ENCODE measurements at regions not wholly inside any gene's neighbourhood (a gene's known extent, or its start where the extent isn't known, plus 50 kb on each side); places are given as distances from the start of the nearest gene placed in this dataset.
"Not testable (repeated sequence)": the region's sequence is repeated elsewhere in the genome, so short reads cannot be mapped to it uniquely, and the experiment has no call there.

DNA sequence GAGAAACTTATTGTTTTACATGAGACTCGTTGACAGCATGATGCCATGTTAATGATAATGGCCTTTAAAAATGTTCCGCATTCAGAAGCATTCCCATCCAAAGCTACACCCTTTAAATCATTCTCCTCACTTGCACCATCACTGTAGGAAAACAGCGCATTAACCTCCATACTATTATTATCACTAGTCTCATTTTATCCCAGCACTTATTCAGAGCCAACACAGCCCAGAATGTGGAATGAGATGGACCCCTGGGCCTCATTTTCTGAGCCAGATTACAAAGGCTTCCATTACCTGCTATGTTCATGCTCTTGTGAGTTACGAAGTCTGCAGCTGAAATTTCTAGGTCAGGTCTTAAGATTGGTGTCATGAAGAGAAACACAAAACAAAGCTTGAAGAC lies 159.4 kb downstream of the HS3ST3A1 start:
- DNase-seq, result no peak

GRCh38 chr17:13441873-13442272 lies 159.9 kb downstream of the HS3ST3A1 start:
- no peak for DNase-seq

DNA sequence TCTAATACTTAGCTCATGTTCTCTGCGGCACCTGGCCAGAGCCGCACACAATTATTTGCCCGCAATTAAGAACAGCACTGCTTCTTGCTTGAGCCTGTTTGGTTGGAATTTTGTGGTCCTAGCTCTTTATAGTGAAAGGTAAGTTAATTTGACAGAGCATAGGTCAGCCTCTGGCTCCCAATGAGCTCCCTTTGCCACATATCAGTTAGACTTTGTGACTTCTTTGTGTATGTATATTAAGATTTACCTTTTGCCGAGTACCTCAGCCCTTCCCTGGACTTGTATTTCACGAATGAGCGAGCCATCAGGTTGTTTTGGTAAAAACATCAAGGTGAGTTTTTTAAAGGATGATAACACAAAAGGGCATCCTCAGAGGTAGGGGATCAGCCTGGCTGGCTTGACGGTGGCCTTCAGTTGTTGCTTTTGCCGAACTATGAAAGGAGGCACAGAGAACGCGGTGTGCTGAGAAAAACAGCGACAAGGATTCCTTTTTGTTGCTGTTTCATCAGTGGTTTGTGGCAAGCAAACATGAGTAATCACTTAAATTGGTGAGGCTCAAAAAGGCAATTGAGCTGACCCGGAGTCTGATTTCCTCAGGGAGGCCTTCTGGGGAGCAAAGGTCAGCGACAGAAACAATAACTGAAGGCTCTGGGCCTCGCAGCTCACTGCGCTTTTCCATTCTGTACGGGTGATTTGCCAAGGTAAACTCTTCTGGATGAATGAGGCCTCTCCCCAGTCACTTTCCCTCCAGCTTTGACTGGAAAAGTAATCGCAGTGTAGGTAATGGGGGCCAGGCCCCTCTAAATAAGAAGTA lies 163.6 kb downstream of the HS3ST3A1 start:
- DNase-seq, result no peak

DNA sequence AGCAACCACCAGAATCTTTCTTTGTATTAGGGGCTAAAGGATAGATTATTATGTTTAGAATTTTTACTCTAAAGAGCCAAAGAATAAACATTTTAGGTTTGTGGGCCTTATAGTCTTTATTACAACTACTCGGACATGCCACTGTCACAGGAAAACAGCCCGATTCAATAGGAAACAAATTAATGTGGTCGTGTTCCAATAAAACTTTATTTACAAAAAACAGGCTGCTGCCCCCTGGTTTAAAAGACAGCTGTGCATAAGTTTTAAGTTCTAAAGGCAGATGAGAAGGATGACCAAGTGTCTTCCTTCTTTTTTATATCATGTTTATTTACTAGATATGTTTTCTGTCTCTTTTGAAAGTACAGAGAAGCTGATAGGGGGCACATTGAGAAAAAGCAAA lies 166.5 kb downstream of the HS3ST3A1 start:
- DNase-seq, result no peak

DNA sequence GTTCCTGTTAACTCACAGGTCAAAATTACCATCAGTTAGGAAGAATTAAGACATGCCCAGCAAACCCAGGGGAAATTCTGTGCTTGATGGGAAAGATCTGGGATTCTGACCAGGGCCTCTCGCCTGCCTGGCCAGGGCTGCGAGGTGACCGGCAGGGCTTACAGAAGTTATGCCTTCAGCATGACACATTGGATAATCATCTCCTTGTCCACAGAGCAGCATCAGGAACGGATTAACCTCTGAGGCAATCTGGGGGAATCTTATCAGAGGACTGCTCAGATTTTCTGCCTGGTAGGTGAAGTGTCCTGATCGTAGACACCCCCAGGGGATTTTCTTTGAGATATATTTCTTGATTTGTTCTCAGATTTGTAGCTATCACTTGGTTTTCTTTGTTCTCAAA lies 172.5 kb downstream of the HS3ST3A1 start:
- no peak for DNase-seq

DNA sequence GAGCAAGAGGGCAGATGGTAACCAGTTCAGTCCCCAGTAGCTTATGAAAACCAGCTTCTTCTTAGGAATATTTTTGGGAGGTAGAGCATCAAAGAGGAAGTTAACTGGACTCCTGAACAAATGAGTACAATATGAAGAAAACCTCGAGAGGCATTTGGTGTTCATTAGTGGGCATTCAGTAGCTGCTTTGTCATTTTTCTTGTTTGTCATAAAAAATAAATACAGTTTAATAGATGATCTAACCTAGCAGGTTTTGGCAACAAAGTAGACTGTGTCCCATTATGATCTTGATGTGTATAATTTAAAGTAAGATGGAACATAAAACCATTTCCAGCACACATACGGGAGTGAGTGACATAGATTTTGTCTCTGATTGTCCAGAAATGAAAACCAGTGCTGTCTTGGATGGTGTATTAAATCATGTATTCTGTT lies 173.1 kb downstream of the HS3ST3A1 start:
- no peak for DNase-seq

DNA sequence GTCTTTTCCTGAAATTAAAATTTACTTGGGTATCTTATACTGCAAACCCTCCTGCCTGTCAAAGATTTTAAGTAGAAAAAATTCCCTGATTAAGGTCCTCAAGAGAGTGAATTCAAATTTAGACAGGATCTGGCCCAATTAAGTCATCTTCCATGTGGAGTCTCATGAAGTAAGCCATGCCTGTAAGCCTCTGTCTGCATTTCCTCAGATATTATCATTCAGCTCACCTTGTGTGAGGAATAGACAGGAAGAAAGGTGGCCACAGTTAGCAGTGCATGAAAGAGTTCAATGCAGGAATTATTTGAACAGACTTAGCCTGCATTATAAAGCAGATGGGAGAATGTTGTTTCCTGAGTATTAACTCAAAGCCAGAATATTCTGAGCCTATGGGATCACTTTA lies 174.7 kb downstream of the HS3ST3A1 start:
- DNase-seq, result no peak

- DNase-seq, result no peak
Observed at GRCh38 chr17:13425390-13425789, 176.3 kb downstream of the HS3ST3A1 start.

DNA sequence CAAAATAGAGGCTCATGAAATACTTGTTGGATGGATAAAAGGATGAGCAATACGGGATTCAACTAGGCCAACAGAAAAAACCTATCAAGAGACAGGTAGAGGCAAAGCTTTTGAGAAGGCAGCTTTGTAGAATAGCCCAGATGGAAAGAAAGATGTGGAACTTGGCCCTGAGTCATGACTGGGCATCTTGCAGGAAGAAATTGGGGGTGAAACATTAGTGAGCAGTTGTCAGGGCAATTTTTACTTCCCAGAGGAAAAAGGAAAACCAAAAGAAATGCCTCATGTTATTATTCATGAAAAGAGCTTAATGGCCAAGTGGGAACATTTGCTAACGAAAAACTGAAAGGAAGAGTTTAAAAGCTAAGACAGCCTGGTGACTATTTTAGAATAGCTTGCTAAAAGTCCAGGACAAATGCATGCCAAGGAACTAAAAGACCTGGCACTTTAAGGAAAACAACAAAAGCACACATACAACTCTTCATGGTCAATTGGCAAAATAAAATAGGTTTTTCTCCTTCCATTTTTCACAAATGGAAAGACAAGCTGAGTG lies 180.1 kb downstream of the HS3ST3A1 start:
- DNase-seq, result no peak

DNA sequence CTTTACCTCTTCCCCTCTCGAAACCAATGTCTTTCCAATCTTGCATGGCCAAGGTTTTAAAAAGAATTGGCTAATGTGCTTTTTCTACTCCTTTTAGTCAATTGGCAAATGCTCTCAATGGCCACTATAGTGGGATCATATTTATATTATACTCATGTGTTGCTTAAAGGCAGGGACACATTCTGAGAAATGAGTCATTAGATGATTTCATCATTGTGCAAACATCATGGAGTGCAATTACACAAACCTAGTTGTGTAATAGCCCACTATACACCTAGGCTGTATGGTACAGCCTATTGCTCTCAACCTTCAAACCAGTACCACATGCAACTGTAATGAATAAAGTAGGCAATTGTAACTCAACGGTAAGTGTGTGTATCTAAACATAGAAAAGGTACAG lies 180.9 kb downstream of the HS3ST3A1 start:
- no peak for DNase-seq

- no peak for DNase-seq
Observed at GRCh38 chr17:13420418-13420826, 181.3 kb downstream of the HS3ST3A1 start.

- no peak for DNase-seq
Observed at GRCh38 chr17:13419676-13420075, 182.1 kb downstream of the HS3ST3A1 start.

DNA sequence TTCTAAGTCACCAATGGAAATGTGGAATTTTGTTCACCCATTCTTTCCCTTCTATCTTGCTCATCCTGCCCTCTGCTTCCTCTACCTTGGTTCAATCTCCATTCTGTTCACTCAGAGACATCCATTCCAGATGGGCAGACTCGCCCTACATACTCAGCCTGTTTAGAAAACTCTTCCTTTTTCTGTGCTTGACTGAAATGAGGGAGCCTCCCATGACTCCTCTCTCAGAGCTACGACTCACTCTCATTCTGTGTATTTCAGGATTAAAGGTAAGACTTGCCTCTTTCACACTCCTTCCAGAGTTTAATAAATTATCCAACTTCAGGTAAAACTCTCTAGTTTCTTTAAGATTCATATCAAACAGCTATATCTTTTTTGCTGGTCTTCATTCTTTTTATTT lies 182.8 kb downstream of the HS3ST3A1 start:
- no peak for DNase-seq

DNA sequence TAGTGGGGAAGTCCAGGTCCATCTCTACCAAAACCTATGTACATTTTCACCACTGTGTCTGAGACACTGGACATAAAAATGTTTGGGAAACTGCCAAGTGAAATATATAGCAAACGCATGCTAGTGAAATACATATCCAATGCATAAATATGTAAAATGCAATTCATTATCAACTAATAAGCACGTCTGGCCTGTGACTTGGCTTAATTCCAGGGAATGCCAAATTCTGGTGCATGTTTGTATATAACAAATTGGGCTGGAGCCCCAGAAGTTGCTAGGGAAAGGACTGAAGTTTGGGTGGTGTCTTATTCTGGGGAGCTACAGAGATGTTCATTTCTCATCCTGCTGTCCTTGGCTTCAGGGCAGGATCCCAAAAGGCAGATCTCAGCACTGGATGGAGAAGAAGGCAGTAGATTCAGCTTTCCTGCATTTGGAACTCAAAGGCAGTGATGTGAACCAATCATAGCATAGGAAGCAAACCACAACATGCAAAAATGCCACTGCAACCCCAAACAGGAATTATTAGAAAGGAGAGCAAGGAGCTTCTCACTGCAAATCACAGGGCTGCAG lies 184.3 kb downstream of the HS3ST3A1 start:
- no peak for DNase-seq

- no peak for DNase-seq
Observed at GRCh38 chr17:13416748-13417363, 184.9 kb downstream of the HS3ST3A1 start.

- no peak for DNase-seq
Observed at GRCh38 chr17:13415871-13416416, 185.8 kb downstream of the HS3ST3A1 start.

DNA sequence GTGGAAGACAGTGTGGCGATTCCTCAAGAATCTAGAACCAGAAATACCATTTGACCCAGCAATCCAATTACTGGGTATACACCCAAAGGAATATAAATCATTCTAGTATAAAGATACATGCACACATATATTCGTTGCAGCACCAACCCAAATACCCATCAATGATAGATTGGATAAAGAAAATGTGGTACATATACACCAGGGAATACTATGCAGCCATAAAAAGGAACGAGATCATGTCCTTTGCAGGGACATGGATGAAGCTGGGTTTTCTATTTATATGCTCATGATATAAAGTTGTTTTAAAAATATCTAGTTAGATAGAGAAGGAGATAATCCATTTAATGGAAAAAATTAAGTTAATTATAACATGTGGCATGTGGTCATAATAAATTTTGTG lies 186.5 kb downstream of the HS3ST3A1 start:
- DNase-seq, result not testable (repeated sequence)

DNA sequence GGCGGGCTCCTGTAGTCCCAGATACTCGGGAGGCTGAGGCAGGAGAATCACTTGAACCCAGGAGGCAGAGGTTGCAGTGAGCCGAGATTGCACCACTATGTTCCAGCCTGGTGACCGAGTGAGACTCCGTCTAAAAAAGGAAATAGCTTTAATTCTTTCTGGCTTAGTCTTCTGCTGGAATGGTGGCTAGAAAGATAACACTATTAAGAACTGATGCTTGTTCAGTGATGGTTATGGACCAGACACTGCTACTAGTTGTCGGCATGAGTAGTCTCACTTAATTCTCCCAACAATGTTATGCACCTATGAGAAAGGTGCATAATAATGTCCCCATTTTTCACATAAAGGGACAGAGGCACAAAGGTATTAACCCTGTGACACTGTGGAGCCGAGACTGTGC lies 188.7 kb downstream of the HS3ST3A1 start:
- DNase-seq, result no peak

GRCh38 chr17:13410874-13411273 lies 190.9 kb downstream of the HS3ST3A1 start:
- no peak for DNase-seq

- DNase-seq, result no peak
Observed at GRCh38 chr17:13410214-13410613, 191.5 kb downstream of the HS3ST3A1 start.

GRCh38 chr17:13409455-13409854 lies 192.3 kb downstream of the HS3ST3A1 start:
- DNase-seq, result no peak

DNA sequence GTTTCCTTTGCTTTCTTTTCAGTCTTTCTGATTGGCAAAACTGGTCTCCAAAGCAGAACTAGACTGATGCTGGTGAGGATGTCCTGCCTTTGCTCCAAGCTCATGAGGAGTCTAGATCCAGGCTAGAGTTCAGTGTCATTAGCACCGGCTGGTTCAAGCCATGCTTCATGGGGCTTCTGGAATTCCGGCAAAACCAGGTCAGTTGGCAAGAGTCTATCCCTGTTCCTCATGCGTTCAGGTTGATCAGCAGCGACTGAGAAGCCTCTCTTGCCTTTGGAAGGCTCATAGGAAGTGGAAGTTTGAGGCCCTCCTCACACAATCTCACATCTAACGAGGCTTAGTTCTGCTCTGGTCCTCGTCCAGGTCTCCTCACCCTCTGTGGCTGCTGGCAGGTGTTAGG lies 194.3 kb downstream of the HS3ST3A1 start:
- DNase-seq, result no peak

DNA sequence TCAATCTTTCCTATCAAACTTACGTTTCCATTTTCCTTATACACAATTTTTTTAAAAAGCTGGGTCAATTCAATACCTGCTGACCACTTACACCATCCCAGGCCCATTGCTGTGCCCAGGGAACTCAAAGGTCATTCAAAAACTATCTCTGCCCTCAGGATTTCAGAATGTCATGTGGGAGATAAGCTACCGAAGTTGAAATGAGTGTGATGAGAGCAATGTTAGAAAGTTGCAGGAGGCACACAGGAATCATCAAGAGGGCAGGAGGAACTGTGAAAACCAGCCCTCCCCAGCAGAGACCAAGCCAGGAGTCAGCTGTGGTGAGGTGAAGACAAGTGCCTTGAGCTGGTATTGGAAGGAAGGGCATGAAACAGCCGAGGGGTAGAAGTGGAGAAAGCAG lies 195.9 kb downstream of the HS3ST3A1 start:
- no peak for DNase-seq

- no peak for DNase-seq
Observed at GRCh38 chr17:13405080-13405479, 196.6 kb downstream of the HS3ST3A1 start.
